B cell (primary cell): ENCODE measurements at regions not wholly inside any gene's neighbourhood (a gene's known extent, or its start where the extent isn't known, plus 50 kb on each side); places are given as distances from the start of the nearest gene placed in this dataset.

Experiments
- CTCF ChIP-seq: fragments of 200-600 bp; IDR thresholded peaks from one replicate; pipeline ENCODE4 v1.8.0; 2022; ENCODE audit warnings: antibody characterized with exemption, mild to moderate bottlenecking
- EZH2 ChIP-seq: IDR thresholded peaks from 2 replicates; pipeline ENCODE4 v1.6.1; 2012; ENCODE audit warnings: borderline replicate concordance, low read depth, mild to moderate bottlenecking, moderate library complexity, low read length; ENCODE audit not compliant: insufficient read depth, poor library complexity, severe bottlenecking

GRCh38 chr1:188137221-188137620 is 1308.5 kb downstream of the PLA2G4A start:
- TF ChIP-seq CTCF (no peak), EZH2 (no peak)
